Esophagus squamous epithelium (tissue), 4 donors: ENCODE measurements at regions not wholly inside any gene's neighbourhood (a gene's known extent, or its start where the extent isn't known, plus 50 kb on each side); places are given as distances from the start of the nearest gene placed in this dataset.

Source experiments
- CTCF ChIP-seq, 6 experiments: fragments of 450-650 bp in 4 of 6; fragments of 200-600 bp in 2 of 6; sonication (generic) in 2 of 6; IDR thresholded peaks; one replicate each; pipeline ENCODE4 v1.5.1; 2016 to 2019; ENCODE audit warnings: antibody characterized with exemption in 6 of 6, mild to moderate bottlenecking in 4 of 6, moderate library complexity in 4 of 6
- POLR2A ChIP-seq, 4 donors: fragments of 450-650 bp; IDR thresholded peaks; one replicate each; pipeline ENCODE4 v1.6.1; 2017; ENCODE audit warnings: antibody characterized with exemption in 4 of 4, mild to moderate bottlenecking in 4 of 4, moderate library complexity in 3 of 4

- TF ChIP-seq POLR2A (IDR thresholded peaks at IDR 0.05) (no peak), CTCF (IDR thresholded peaks at IDR 0.05) (no peak)
Observed at GRCh38 chr16:56113223-56113622, 78.1 kb upstream of the GNAO1 start.
